Hepatocyte (in vitro differentiated cells): ENCODE measurements at regions not wholly inside any gene's neighbourhood (a gene's known extent, or its start where the extent isn't known, plus 50 kb on each side); places are given as distances from the start of the nearest gene placed in this dataset.
"Not testable (repeated sequence)": the region's sequence is repeated elsewhere in the genome, so short reads cannot be mapped to it uniquely, and the experiment has no call there.

ENCODE experiments used
- DNase-seq: peaks from one replicate; pipeline ENCODE4 v3.0.0-alpha.2; 2016; ENCODE audit warnings: low spot score
- H2AFZ ChIP-seq: fragments of 200-600 bp; sonication (generic); 2 replicates; pipeline ENCODE4 v1.6.0; 2016; ENCODE audit warnings: antibody characterized with exemption, mild to moderate bottlenecking
- H3K27ac ChIP-seq: fragments of 200-600 bp; sonication (generic); 2 replicates; pipeline ENCODE4 v1.5.1; 2016; ENCODE audit warnings: mild to moderate bottlenecking
- H3K27me3 ChIP-seq: fragments of 200-600 bp; sonication (generic); 2 replicates; pipeline ENCODE4 v1.6.1; 2016
- H3K36me3 ChIP-seq: fragments of 200-600 bp; sonication (generic); replicated peaks from 2 replicates; pipeline ENCODE4 v1.5.1; 2016; ENCODE audit warnings: low read depth; ENCODE audit not compliant: insufficient read depth
- H3K4me1 ChIP-seq: fragments of 200-600 bp; sonication (generic); 2 replicates; pipeline ENCODE4 v1.5.1; 2016; ENCODE audit warnings: mild to moderate bottlenecking, moderate library complexity; ENCODE audit not compliant: insufficient read depth
- H3K4me2 ChIP-seq: fragments of 200-600 bp; sonication (generic); 2 replicates; pipeline ENCODE4 v1.6.0; 2016
- H3K4me3 ChIP-seq: fragments of 200-600 bp; sonication (generic); 2 replicates; pipeline ENCODE4 v1.5.1; 2016; ENCODE audit warnings: mild to moderate bottlenecking
- H3K79me2 ChIP-seq: fragments of 200-600 bp; sonication (generic); 2 replicates; pipeline ENCODE4 v1.6.0; 2017; ENCODE audit warnings: mild to moderate bottlenecking
- H3K9me2 ChIP-seq: fragments of 200-600 bp; sonication (generic); replicated peaks from 2 replicates; pipeline ENCODE4 v1.6.0; 2017; ENCODE audit warnings: mild to moderate bottlenecking; ENCODE audit not compliant: insufficient read depth
- H3K9me3 ChIP-seq: fragments of 200-600 bp; sonication (generic); 2 replicates; pipeline ENCODE4 v1.5.1; 2016; ENCODE audit warnings: low read depth, mild to moderate bottlenecking
- H4K20me1 ChIP-seq: fragments of 200-600 bp; sonication (generic); 2 replicates; pipeline ENCODE4 v1.6.0; 2016; ENCODE audit warnings: mild to moderate bottlenecking; ENCODE audit not compliant: insufficient read depth, poor library complexity, severe bottlenecking
- EZH2 ChIP-seq: fragments of 200-600 bp; sonication (generic); IDR thresholded peaks from 2 replicates; pipeline ENCODE4 v1.6.1; 2016; ENCODE audit warnings: antibody characterized with exemption, mild to moderate bottlenecking, borderline replicate concordance
- EZH2phosphoT487 ChIP-seq: fragments of 200-600 bp; sonication (generic); IDR thresholded peaks from one replicate; pipeline ENCODE4 v1.6.1; 2018; ENCODE audit warnings: antibody characterized with exemption, mild to moderate bottlenecking, low read depth, moderate library complexity; ENCODE audit not compliant: unreplicated experiment, severe bottlenecking
- WGBS: methylation state at CpG from one replicate; pipeline ENCODE4 v1.1.6; 2016; ENCODE audit warnings: low lambda C conversion rate; ENCODE audit errors: missing lambda C conversion rate; 5-methylcytosine and 5-hydroxymethylcytosine counted together
- TF ChIP-seq, protein P1 (sequence below): fragments of 200-600 bp; sonication (generic); IDR thresholded peaks from 2 replicates; pipeline ENCODE4 v1.5.1; 2016; ENCODE audit warnings: antibody characterized with exemption, mild to moderate bottlenecking; ENCODE audit not compliant: poor library complexity

- Histone ChIP-seq H3K27ac (no peak overlapping the region), H2AFZ (no peak overlapping the region), H4K20me1 (no peaks in the 10 kb centered on the region), H3K27me3 (no peaks in the 10 kb centered on the region), H3K79me2 (no peaks in the 10 kb centered on the region), H3K4me3 (no peak overlapping the region), H3K9me3 (no peaks in the 10 kb centered on the region), H3K4me2 (no peak overlapping the region), H3K36me3 (no peaks in the 10 kb centered on the region), H3K9me2 (no peaks in the 10 kb centered on the region), H3K4me1 (no peaks in the 10 kb centered on the region)
- TF ChIP-seq EZH2phosphoT487 (no peak), EZH2 (no peak)
- TF ChIP-seq, protein P1, sequence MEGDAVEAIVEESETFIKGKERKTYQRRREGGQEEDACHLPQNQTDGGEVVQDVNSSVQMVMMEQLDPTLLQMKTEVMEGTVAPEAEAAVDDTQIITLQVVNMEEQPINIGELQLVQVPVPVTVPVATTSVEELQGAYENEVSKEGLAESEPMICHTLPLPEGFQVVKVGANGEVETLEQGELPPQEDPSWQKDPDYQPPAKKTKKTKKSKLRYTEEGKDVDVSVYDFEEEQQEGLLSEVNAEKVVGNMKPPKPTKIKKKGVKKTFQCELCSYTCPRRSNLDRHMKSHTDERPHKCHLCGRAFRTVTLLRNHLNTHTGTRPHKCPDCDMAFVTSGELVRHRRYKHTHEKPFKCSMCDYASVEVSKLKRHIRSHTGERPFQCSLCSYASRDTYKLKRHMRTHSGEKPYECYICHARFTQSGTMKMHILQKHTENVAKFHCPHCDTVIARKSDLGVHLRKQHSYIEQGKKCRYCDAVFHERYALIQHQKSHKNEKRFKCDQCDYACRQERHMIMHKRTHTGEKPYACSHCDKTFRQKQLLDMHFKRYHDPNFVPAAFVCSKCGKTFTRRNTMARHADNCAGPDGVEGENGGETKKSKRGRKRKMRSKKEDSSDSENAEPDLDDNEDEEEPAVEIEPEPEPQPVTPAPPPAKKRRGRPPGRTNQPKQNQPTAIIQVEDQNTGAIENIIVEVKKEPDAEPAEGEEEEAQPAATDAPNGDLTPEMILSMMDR = no peak
- DNase-seq = no peak
These were observed 882.8 kb downstream of the TBC1D32 start for GRCh38 chr6:120451508-120451907.

DNA sequence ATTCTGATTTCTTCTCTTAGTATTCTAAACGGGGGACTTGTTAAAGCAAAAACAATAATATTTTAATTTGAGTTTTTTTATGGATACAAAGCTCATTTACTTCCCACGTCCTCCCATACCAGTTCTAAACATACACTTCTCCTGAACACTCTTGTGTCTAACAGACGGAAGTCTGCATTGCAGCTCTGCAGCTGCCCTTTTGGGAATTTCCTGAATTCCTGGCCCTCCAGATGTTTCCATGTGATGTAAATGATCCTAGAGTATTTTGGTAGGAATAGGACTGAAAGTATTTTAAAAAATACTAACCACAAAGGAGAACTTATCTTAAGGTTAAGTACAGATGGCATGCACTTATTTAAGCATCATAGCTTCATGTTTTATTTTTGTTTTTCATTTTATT, 886.7 kb downstream of the TBC1D32 start:
- no peak for DNase-seq
- Histone ChIP-seq H4K20me1 (no peaks in the 10 kb centered on the region), H3K27ac (no peak overlapping the region), H3K4me1 (no peaks in the 10 kb centered on the region), H3K4me2 (no peak overlapping the region), H3K9me2 (no peaks in the 10 kb centered on the region), H3K79me2 (no peaks in the 10 kb centered on the region), H3K27me3 (no peaks in the 10 kb centered on the region), H3K4me3 (no peak overlapping the region), H3K36me3 (no peaks in the 10 kb centered on the region), H2AFZ (no peak overlapping the region), H3K9me3 (no peaks in the 10 kb centered on the region)
- WGBS = 49% methylated on average over 3 of the region's 3 CpGs
- no peak for TF ChIP-seq EZH2phosphoT487
- TF ChIP-seq, protein P1 = no peak
- TF ChIP-seq EZH2 = no peak

DNA sequence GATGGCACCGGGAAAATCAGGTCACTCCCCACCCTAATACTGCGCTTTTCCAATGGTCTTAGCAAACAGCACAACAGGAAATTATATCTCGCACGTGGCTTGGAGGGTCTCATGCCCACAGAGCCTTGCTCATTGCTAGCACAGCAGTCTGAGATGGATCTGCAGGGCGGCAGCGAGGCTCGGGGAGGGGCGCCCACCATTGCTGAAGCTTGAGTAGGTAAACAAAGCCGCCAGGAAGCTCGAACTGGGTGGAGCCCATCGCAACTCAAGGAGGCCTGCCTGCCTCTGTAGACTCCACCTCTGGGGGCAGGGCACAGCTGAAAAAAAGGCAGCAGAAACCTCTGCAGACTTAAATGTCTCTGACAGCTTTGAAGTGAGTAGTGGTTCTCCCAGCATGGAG, 901.4 kb downstream of the TBC1D32 start:
- H3K27me3 ChIP-seq, H3K9me3 ChIP-seq, H3K4me3 ChIP-seq, H3K36me3 ChIP-seq, H3K27ac ChIP-seq, H3K79me2 ChIP-seq, H3K4me1 ChIP-seq, H3K4me2 ChIP-seq, H3K9me2 ChIP-seq, H4K20me1 ChIP-seq, H2AFZ ChIP-seq, DNase-seq: not testable (repeated sequence)
- WGBS = 79% methylated on average over 11 of the region's 11 CpGs

- Histone ChIP-seq H3K4me3 (no peak overlapping the region), H3K9me2 (peaks cover 4% of the 10 kb centered on the region), H3K36me3 (no peaks in the 10 kb centered on the region), H3K4me1 (no peaks in the 10 kb centered on the region), H3K79me2 (no peaks in the 10 kb centered on the region), H3K27ac (no peak overlapping the region), H3K9me3 (no peaks in the 10 kb centered on the region), H2AFZ (no peak overlapping the region), H3K4me2 (no peak overlapping the region), H4K20me1 (no peaks in the 10 kb centered on the region), H3K27me3 (no peaks in the 10 kb centered on the region)
- WGBS = 96% methylated on average over 11 of the region's 11 CpGs
- TF ChIP-seq, protein P1 = no peak
- TF ChIP-seq EZH2phosphoT487 (no peak), EZH2 (no peak)
- no peak for DNase-seq
These were observed 902.4 kb downstream of the TBC1D32 start for GRCh38 chr6:120431841-120432240.
